ENCODE measurements at regions not wholly inside any gene's neighbourhood (a gene's known extent, or its start where the extent isn't known, plus 50 kb on each side); places are given as distances from the start of the nearest gene placed in this dataset.
"Not testable (repeated sequence)": the region's sequence is repeated elsewhere in the genome, so short reads cannot be mapped to it uniquely, and the experiment has no call there.

- Histone ChIP-seq H3K4me3 (no peak overlapping the region), H3K4me1 (replicated peaks in 1 of 2) (no peaks in the 10 kb centered on the region), H3K27ac (no peak overlapping the region)
- ATAC-seq (replicated peaks in 6 of 8), result no peak
- in situ Hi-C loops (cut with MboI; ENCODE audit: low pct_unique_long_range_greater_than_20kb in 2 of 9, low sequenced_read_pairs in 9 of 9, unreplicated experiment in 9 of 9), result no loop called here
- 33 to 100% (median 92%) methylated on average over 2 to 5 of the region's 5 CpGs for WGBS, 10 experiments
Observed at GRCh38 chr2:13696601-13697000, 935.9 kb upstream of the LRATD1 start.

GRCh38 chr2:13698847-13699246 lies 933.7 kb upstream of the LRATD1 start:
- in situ Hi-C loops (cut with MboI; ENCODE audit: low pct_unique_long_range_greater_than_20kb in 2 of 9, low sequenced_read_pairs in 9 of 9, unreplicated experiment in 9 of 9), result no loop called here

GRCh38 chr2:13699939-13700338 lies 932.6 kb upstream of the LRATD1 start:
- WGBS, 10 experiments, result 0 to 100% (median 50%) methylated on average over 1 to 4 of the region's 4 CpGs; no CpG with 5 or more reads in 3 of the 10 experiments
- H3K27ac ChIP-seq; H3K4me1 ChIP-seq (replicated peaks in 1 of 2); H3K4me3 ChIP-seq; ATAC-seq (replicated peaks in 6 of 8); in situ Hi-C loops (cut with MboI; ENCODE audit: low pct_unique_long_range_greater_than_20kb in 2 of 9, low sequenced_read_pairs in 9 of 9, unreplicated experiment in 9 of 9): not testable (repeated sequence)

More at GRCh38 chr2:13698847-13699246, 933.7 kb upstream of the LRATD1 start:
- ATAC-seq (replicated peaks in 6 of 8), result no peak
- H3K4me1 ChIP-seq (replicated peaks in 1 of 2), result no peaks in the 10 kb centered on the region
- H3K4me3 ChIP-seq, result no peak overlapping the region
- no peak overlapping the region for H3K27ac ChIP-seq
- WGBS, 10 experiments, result 0 to 75% (median 14%) methylated on average over 1 of the region's 1 CpG; no CpG with 5 or more reads in 1 of the 10 experiments

GRCh38 chr2:13711154-13711553 lies 921.4 kb upstream of the LRATD1 start:
- Histone ChIP-seq H3K4me3 (no peak overlapping the region), H3K4me1 (replicated peaks in 1 of 2) (peaks cover 0 to 3% of the 10 kb centered on the region in 2 donors), H3K27ac (no peak overlapping the region)
- no peak for ATAC-seq (replicated peaks in 6 of 8)
- in situ Hi-C loops (cut with MboI; ENCODE audit: low pct_unique_long_range_greater_than_20kb in 2 of 9, low sequenced_read_pairs in 9 of 9, unreplicated experiment in 9 of 9), result no loop called here
- 17 to 100% (median 46%) methylated on average over 2 of the region's 2 CpGs for WGBS, 10 experiments

GRCh38 chr2:13714466-13714865 lies 918.1 kb upstream of the LRATD1 start:
- peak in 4 of 8 experiments; percentile 18 to 53 (median 38) for ATAC-seq (replicated peaks in 6 of 8)
- in situ Hi-C loops (cut with MboI; ENCODE audit: low pct_unique_long_range_greater_than_20kb in 2 of 9, low sequenced_read_pairs in 9 of 9, unreplicated experiment in 9 of 9), result no loop called here

GRCh38 chr2:13725945-13726344 lies 906.6 kb upstream of the LRATD1 start:
- Histone ChIP-seq H3K27ac (no peak overlapping the region), H3K4me3 (no peak overlapping the region), H3K4me1 (replicated peaks in 1 of 2) (peaks cover 0 to 13% of the 10 kb centered on the region in 2 donors)
- in situ Hi-C loops (cut with MboI; ENCODE audit: low pct_unique_long_range_greater_than_20kb in 2 of 9, low sequenced_read_pairs in 9 of 9, unreplicated experiment in 9 of 9), result no loop called here
- 0 to 100% (median 78%) methylated on average over 1 of the region's 1 CpG; no CpG with 5 or more reads in 1 of the 10 experiments for WGBS, 10 experiments
- no peak for ATAC-seq (replicated peaks in 6 of 8)

More at GRCh38 chr2:13714466-13714865, 918.1 kb upstream of the LRATD1 start:
- WGBS, 10 experiments, result 63 to 100% (median 72%) methylated on average over 1 to 3 of the region's 3 CpGs; no CpG with 5 or more reads in 1 of the 10 experiments
- Histone ChIP-seq H3K4me3 (no peak overlapping the region), H3K27ac (no peak overlapping the region), H3K4me1 (replicated peaks in 1 of 2) (peaks cover 0 to 3% of the 10 kb centered on the region in 2 donors)

DNA sequence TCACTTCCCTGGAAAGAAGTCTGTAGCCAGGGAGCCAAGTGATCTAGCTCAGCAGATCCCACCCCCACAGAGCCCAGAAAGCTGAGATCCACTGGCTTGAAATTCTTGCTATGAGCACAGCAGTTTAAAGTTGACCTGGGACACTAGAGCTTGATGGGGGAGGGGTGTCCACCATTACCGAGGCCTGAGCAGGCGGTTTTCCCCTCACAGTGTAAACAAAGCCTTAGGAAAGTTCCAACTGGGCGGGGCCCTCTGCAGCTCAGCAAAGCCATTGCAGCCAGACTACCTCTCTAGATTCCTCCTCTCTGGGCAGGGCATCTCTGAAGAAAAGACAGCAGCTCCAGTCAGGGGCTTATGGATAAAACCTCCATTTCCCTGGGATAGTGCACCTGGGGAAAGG lies 887.2 kb upstream of the LRATD1 start:
- no peak overlapping the region for H3K4me3 ChIP-seq
- no peak overlapping the region for H3K27ac ChIP-seq
- 0 to 63% (median 40%) methylated on average over 1 to 3 of the region's 3 CpGs; no CpG with 5 or more reads in 5 of the 10 experiments for WGBS, 10 experiments
- in situ Hi-C loops (cut with MboI; ENCODE audit: low pct_unique_long_range_greater_than_20kb in 2 of 9, low sequenced_read_pairs in 9 of 9, unreplicated experiment in 9 of 9), result no loop called here
- peak in 3 of 8 experiments; percentile 49 to 68 (median 62) for ATAC-seq (replicated peaks in 6 of 8)
- no peaks in the 10 kb centered on the region for H3K4me1 ChIP-seq (replicated peaks in 1 of 2)

DNA sequence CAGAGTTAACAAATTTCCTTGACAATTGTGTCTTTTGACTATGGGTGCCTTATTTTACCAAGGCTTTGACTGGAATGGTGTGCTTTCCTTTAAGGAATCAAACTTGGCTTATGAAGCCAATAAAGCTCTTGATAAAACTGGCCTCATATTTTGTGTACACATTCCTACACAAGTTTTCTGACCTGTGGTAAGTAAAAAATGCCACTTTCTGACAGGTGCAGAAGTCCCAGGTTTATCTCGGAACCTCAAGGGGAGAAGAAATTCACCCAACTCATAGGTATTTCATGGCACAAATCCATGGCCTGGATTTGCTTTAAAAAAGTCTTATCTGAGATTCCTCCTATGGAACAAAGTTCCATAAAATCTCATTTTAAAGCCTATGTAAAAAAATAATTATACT lies 880.6 kb upstream of the LRATD1 start:
- no peak overlapping the region for H3K27ac ChIP-seq
- in situ Hi-C loops (cut with MboI; ENCODE audit: low pct_unique_long_range_greater_than_20kb in 2 of 9, low sequenced_read_pairs in 9 of 9, unreplicated experiment in 9 of 9), result no loop called here
- WGBS, 10 experiments, result 33 to 100% (median 87%) methylated on average over 1 of the region's 1 CpG; no CpG with 5 or more reads in 4 of the 10 experiments
- no peak overlapping the region for H3K4me3 ChIP-seq
- H3K4me1 ChIP-seq (replicated peaks in 1 of 2), result no peaks in the 10 kb centered on the region
- ATAC-seq (replicated peaks in 6 of 8), result no peak

DNA sequence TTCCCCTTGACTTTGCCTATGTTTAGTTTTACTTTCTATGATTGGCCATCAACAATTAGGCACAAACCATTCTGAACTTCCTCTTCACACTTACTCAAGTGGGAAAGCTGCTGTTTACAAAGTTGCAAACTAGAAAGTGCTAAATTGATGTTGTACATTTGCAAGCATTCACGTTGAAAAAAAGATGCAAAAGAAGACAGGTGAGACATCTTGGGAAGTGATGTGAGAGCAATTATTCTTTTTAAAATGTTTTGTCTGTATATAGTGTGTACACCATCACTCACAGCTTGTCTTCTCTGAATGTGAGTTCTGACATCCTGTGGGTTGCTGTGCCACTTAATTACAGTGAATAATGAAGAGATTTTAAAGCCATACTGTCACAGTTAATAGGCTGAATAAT lies 874.1 kb upstream of the LRATD1 start:
- Histone ChIP-seq H3K4me1 (replicated peaks in 1 of 2) (no peaks in the 10 kb centered on the region), H3K27ac (no peak overlapping the region), H3K4me3 (no peak overlapping the region)
- WGBS, 10 experiments, result 0 to 56% (median 17%) methylated on average over 1 of the region's 1 CpG; no CpG with 5 or more reads in 3 of the 10 experiments
- in situ Hi-C loops (cut with MboI; ENCODE audit: low pct_unique_long_range_greater_than_20kb in 2 of 9, low sequenced_read_pairs in 9 of 9, unreplicated experiment in 9 of 9), result no loop called here
- ATAC-seq (replicated peaks in 6 of 8), result no peak

GRCh38 chr2:13768274-13768673 lies 864.2 kb upstream of the LRATD1 start:
- H3K4me1 ChIP-seq (replicated peaks in 1 of 2), result no peaks in the 10 kb centered on the region
- H3K27ac ChIP-seq, result no peak overlapping the region
- peak in 1 of 8 experiments; percentile 17 for ATAC-seq (replicated peaks in 6 of 8)
- in situ Hi-C loops (cut with MboI; ENCODE audit: low pct_unique_long_range_greater_than_20kb in 2 of 9, low sequenced_read_pairs in 9 of 9, unreplicated experiment in 9 of 9), result no loop called here
- H3K4me3 ChIP-seq, result no peak overlapping the region
- WGBS, 10 experiments, result 0 to 100% (median 58%) methylated on average over 1 to 2 of the region's 2 CpGs

GRCh38 chr2:13770279-13770678 lies 862.2 kb upstream of the LRATD1 start:
- ATAC-seq (replicated peaks in 6 of 8), result no peak
- Histone ChIP-seq H3K27ac (no peak overlapping the region), H3K4me1 (replicated peaks in 1 of 2) (no peaks in the 10 kb centered on the region), H3K4me3 (no peak overlapping the region)
- in situ Hi-C loops (cut with MboI; ENCODE audit: low pct_unique_long_range_greater_than_20kb in 2 of 9, low sequenced_read_pairs in 9 of 9, unreplicated experiment in 9 of 9), result no loop called here
- 0 to 94% (median 76%) methylated on average over 1 to 2 of the region's 2 CpGs; no CpG with 5 or more reads in 1 of the 10 experiments for WGBS, 10 experiments

DNA sequence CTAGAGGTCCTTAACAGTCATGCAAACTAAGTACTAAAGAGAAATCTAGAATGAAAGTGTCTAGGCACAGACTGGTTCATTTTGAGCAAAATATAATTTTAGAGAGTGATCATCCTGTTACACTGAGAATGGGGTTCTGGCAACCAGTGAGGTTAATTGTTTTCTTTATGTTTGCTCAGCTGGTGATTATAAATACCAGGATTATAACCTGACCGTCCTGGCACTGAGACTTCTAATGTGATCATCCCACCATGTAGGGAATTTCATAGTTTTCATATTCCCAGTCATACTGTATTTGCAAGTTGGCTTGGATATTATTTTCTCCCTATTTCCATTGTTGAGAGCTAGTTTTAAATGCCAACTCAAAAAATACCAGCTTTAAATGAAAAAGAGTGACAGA lies 852.5 kb upstream of the LRATD1 start:
- ATAC-seq (replicated peaks in 6 of 8), result no peak
- 0 to 88% (median 64%) methylated on average over 1 of the region's 1 CpG; no CpG with 5 or more reads in 3 of the 10 experiments for WGBS, 10 experiments

DNA sequence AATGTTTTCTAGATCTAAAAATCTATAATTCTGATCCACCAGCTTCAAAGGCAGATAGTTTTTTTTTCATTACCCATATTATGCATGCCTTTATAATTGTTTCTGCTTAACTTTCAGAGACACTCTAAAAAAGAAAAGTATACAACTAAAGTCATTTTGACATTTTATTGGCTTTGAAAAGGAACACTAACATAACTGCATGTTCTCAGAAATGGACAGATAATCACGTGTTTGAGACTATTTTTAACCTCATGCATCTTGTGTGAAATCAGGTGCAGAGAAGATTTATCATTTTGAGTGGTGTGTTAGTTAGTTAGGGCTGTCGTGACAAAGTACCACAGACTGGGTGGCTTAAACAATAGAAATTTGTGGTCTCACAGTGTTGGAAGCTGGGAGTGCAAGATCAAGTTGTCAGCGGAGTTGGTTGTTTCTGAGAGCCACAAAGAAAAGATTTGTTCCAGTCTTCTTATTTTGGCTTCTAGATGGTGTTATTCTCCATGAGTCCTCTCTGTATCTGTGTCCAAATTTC lies 841.4 kb upstream of the LRATD1 start:
- Histone ChIP-seq H3K4me3 (no peak overlapping the region), H3K27ac (no peak overlapping the region), H3K4me1 (replicated peaks in 1 of 2) (no peaks in the 10 kb centered on the region)
- peak in 2 of 8 experiments; percentile 62 to 67 for ATAC-seq (replicated peaks in 6 of 8)
- in situ Hi-C loops (cut with MboI; ENCODE audit: low pct_unique_long_range_greater_than_20kb in 2 of 9, low sequenced_read_pairs in 9 of 9, unreplicated experiment in 9 of 9), result no loop called here
- 0 to 100% (median 67%) methylated on average over 1 to 3 of the region's 3 CpGs; no CpG with 5 or more reads in 1 of the 10 experiments for WGBS, 10 experiments

More for the DNA sequence above, 852.5 kb upstream of the LRATD1 start:
- no peaks in the 10 kb centered on the region for H3K4me1 ChIP-seq (replicated peaks in 1 of 2)
- no peak overlapping the region for H3K27ac ChIP-seq
- H3K4me3 ChIP-seq, result no peak overlapping the region
- in situ Hi-C loops (cut with MboI; ENCODE audit: low pct_unique_long_range_greater_than_20kb in 2 of 9, low sequenced_read_pairs in 9 of 9, unreplicated experiment in 9 of 9), result no loop called here

GRCh38 chr2:13806539-13806938 lies 826.0 kb upstream of the LRATD1 start:
- peaks cover 0 to 3% of the 10 kb centered on the region in 2 donors for H3K4me1 ChIP-seq (replicated peaks in 1 of 2)
- in situ Hi-C loops (cut with MboI; ENCODE audit: low pct_unique_long_range_greater_than_20kb in 2 of 9, low sequenced_read_pairs in 9 of 9, unreplicated experiment in 9 of 9), result no loop called here
- peak in 3 of 8 experiments; percentile 22 to 55 (median 54) for ATAC-seq (replicated peaks in 6 of 8)
- H3K4me3 ChIP-seq, result no peak overlapping the region
- WGBS, 10 experiments, result 0 to 70% (median 48%) methylated on average over 1 to 5 of the region's 5 CpGs; no CpG with 5 or more reads in 1 of the 10 experiments
- H3K27ac ChIP-seq, result no peak overlapping the region
